Uterus (tissue), 2 donors: ENCODE measurements at regions not wholly inside any gene's neighbourhood (a gene's known extent, or its start where the extent isn't known, plus 50 kb on each side); places are given as distances from the start of the nearest gene placed in this dataset.

Experiments
- POLR2A ChIP-seq, 2 donors: fragments of 450-650 bp; IDR thresholded peaks; one replicate each; pipeline ENCODE4 v1.6.1; 2016; ENCODE audit warnings: antibody characterized with exemption in 2 of 2, mild to moderate bottlenecking in 1 of 2, moderate library complexity in 1 of 2
- TF ChIP-seq, protein P1 (sequence below), 4 experiments: fragments of 200-600 bp in 2 of 4; fragments of 450-650 bp in 2 of 4; sonication (generic) in 2 of 4; IDR thresholded peaks; one replicate each; pipeline ENCODE4 v1.5.1; 2016 to 2019; ENCODE audit warnings: antibody characterized with exemption in 4 of 4, mild to moderate bottlenecking in 2 of 4, moderate library complexity in 1 of 4

DNA sequence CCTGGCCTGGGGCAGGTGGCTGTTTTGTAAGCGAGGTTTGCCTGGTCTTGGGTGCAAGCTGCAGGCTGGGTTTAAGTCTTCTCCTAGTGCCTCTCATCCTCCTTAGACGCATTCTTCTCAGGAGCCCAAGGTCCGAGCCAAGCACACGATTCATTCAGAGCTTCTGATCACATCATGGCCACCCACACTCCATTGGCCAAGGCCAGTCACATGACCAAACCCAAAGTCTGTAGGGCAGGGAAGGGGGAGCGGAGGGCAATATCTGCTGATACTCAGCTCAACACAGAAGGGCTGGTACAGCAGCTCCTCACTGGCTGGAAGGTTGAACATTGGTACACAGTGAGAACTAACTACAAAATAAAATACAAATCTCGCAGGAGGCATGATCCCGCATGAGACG lies 177.2 kb upstream of the AFDN start:
- TF ChIP-seq, protein P1, sequence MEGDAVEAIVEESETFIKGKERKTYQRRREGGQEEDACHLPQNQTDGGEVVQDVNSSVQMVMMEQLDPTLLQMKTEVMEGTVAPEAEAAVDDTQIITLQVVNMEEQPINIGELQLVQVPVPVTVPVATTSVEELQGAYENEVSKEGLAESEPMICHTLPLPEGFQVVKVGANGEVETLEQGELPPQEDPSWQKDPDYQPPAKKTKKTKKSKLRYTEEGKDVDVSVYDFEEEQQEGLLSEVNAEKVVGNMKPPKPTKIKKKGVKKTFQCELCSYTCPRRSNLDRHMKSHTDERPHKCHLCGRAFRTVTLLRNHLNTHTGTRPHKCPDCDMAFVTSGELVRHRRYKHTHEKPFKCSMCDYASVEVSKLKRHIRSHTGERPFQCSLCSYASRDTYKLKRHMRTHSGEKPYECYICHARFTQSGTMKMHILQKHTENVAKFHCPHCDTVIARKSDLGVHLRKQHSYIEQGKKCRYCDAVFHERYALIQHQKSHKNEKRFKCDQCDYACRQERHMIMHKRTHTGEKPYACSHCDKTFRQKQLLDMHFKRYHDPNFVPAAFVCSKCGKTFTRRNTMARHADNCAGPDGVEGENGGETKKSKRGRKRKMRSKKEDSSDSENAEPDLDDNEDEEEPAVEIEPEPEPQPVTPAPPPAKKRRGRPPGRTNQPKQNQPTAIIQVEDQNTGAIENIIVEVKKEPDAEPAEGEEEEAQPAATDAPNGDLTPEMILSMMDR (IDR thresholded peaks at IDR 0.05): no peak
- TF ChIP-seq POLR2A (IDR thresholded peaks at IDR 0.05): no peak
